Thyroid gland (tissue), 4 donors: ENCODE measurements at regions not wholly inside any gene's neighbourhood (a gene's known extent, or its start where the extent isn't known, plus 50 kb on each side); places are given as distances from the start of the nearest gene placed in this dataset.

Experiments used
- CTCF ChIP-seq, 6 experiments: fragments of 200-600 bp in 3 of 6; fragments of 450-650 bp in 3 of 6; sonication (generic) in 3 of 6; IDR thresholded peaks; one replicate each; pipeline ENCODE4 v1.5.1; 2016 to 2019; ENCODE audit warnings: antibody characterized with exemption in 6 of 6, mild to moderate bottlenecking in 2 of 6, inconsistent platforms in 1 of 6, moderate library complexity in 1 of 6
- POLR2A ChIP-seq, 2 donors: fragments of 450-650 bp; IDR thresholded peaks; one replicate each; pipeline ENCODE4 v1.6.1; 2017; ENCODE audit warnings: antibody characterized with exemption in 2 of 2, mild to moderate bottlenecking in 2 of 2, moderate library complexity in 1 of 2

- TF ChIP-seq CTCF (IDR thresholded peaks at IDR 0.05): no peak
- TF ChIP-seq POLR2A (IDR thresholded peaks at IDR 0.05): no peak
Measured at GRCh38 chr10:57983281-57983791, 284.4 kb downstream of the IPMK start.
